ENCODE measurements at regions not wholly inside any gene's neighbourhood (a gene's known extent, or its start where the extent isn't known, plus 50 kb on each side); places are given as distances from the start of the nearest gene placed in this dataset.
"Not testable (repeated sequence)": the region's sequence is repeated elsewhere in the genome, so short reads cannot be mapped to it uniquely, and the experiment has no call there.

- peaks cover 1% of the 10 kb centered on the region for H3K27me3 Mint-ChIP-seq
Measured at GRCh38 chr12:58009405-58010195, 68.2 kb downstream of the ATP23 start.

GRCh38 chr12:58011676-58012075, 70.3 kb downstream of the ATP23 start:
- DNase-seq = no peak
- Mint-ChIP-seq H3K4me3 (no peak overlapping the region), H3K36me3 (no peaks in the 10 kb centered on the region), H3K27ac (no peak overlapping the region), H3K9me3 (peaks cover 5% of the 10 kb centered on the region), H3K27me3 (peaks cover 1% of the 10 kb centered on the region), H3K4me1 (ENCODE audit: low read depth) (no peaks in the 10 kb centered on the region)
- ChIA-PET CTCF (no interaction called here), POLR2A (no interaction called here)
- intact Hi-C loops (cut with micrococcal nuclease) = no loop called here

More at GRCh38 chr12:58009405-58010195, 68.2 kb downstream of the ATP23 start:
- Mint-ChIP-seq H3K36me3 (no peaks in the 10 kb centered on the region), H3K27ac (no peak overlapping the region), H3K4me1 (ENCODE audit: low read depth) (no peaks in the 10 kb centered on the region), H3K4me3 (no peak overlapping the region), H3K9me3 (peaks cover 5% of the 10 kb centered on the region)
- no peak for DNase-seq
- ChIA-PET CTCF (no interaction called here), POLR2A (no interaction called here)
- intact Hi-C loops (cut with micrococcal nuclease) = no loop called here

GRCh38 chr12:58022379-58023020, 81.1 kb downstream of the ATP23 start:
- H3K36me3 Mint-ChIP-seq; H3K27ac Mint-ChIP-seq; CTCF ChIA-PET; intact Hi-C loops (cut with micrococcal nuclease); POLR2A ChIA-PET; H3K4me3 Mint-ChIP-seq; H3K4me1 Mint-ChIP-seq (ENCODE audit: low read depth); H3K27me3 Mint-ChIP-seq; DNase-seq: not testable (repeated sequence)
- H3K9me3 Mint-ChIP-seq = peaks cover 13% of the 10 kb centered on the region

GRCh38 chr12:58025431-58025830, 84.1 kb downstream of the ATP23 start:
- no peak overlapping the region for H3K27ac Mint-ChIP-seq
- peaks cover 1% of the 10 kb centered on the region for H3K36me3 Mint-ChIP-seq
- ChIA-PET CTCF (no interaction called here), POLR2A (no interaction called here)
- peaks cover 11% of the 10 kb centered on the region for H3K9me3 Mint-ChIP-seq
- DNase-seq = no peak
- H3K4me1 Mint-ChIP-seq (ENCODE audit: low read depth) = no peaks in the 10 kb centered on the region
- H3K4me3 Mint-ChIP-seq = no peak overlapping the region
- intact Hi-C loops (cut with micrococcal nuclease) = no loop called here
- H3K27me3 Mint-ChIP-seq = peaks cover 9% of the 10 kb centered on the region

- Mint-ChIP-seq H3K4me3 (no peak overlapping the region), H3K4me1 (ENCODE audit: low read depth) (no peaks in the 10 kb centered on the region), H3K9me3 (peaks cover 13% of the 10 kb centered on the region), H3K27ac (no peak overlapping the region), H3K36me3 (peaks cover 1% of the 10 kb centered on the region), H3K27me3 (peaks cover 5% of the 10 kb centered on the region)
- no peak for DNase-seq
- POLR2A ChIA-PET = no interaction called here
- intact Hi-C loops (cut with micrococcal nuclease) = no loop called here
- CTCF ChIA-PET = interaction anchor here (0.6 kb wide), 1 partner anchor 135 kb away, joined by 3 read pairs; no protein-coding TSS in a partner anchor
Measured at GRCh38 chr12:58026426-58026825, 85.1 kb downstream of the ATP23 start.

- H3K4me1 Mint-ChIP-seq (ENCODE audit: low read depth) = no peaks in the 10 kb centered on the region
- H3K9me3 Mint-ChIP-seq = peaks cover 18% of the 10 kb centered on the region
- H3K27ac Mint-ChIP-seq = no peak overlapping the region
- ChIA-PET CTCF (no interaction called here), POLR2A (no interaction called here)
- H3K4me3 Mint-ChIP-seq = no peak overlapping the region
- peaks cover 1% of the 10 kb centered on the region for H3K36me3 Mint-ChIP-seq
- DNase-seq = no peak
- H3K27me3 Mint-ChIP-seq = peaks cover 2% of the 10 kb centered on the region
- intact Hi-C loops (cut with micrococcal nuclease) = no loop called here
Measured at GRCh38 chr12:58026897-58027891, 85.8 kb downstream of the ATP23 start.

- intact Hi-C loops (cut with micrococcal nuclease) = no loop called here
- Mint-ChIP-seq H3K27me3 (peaks cover 2% of the 10 kb centered on the region), H3K27ac (no peak overlapping the region), H3K9me3 (peaks cover 25% of the 10 kb centered on the region), H3K4me3 (no peak overlapping the region), H3K4me1 (ENCODE audit: low read depth) (no peaks in the 10 kb centered on the region), H3K36me3 (peaks cover 1% of the 10 kb centered on the region)
- ChIA-PET POLR2A (no interaction called here), CTCF (no interaction called here)
- no peak for DNase-seq
Measured at GRCh38 chr12:58028294-58028693, 86.9 kb downstream of the ATP23 start.

GRCh38 chr12:58029260-58029659, 87.9 kb downstream of the ATP23 start:
- ChIA-PET POLR2A (no interaction called here), CTCF (no interaction called here)
- Mint-ChIP-seq H3K4me3 (no peak overlapping the region), H3K36me3 (peaks cover 1% of the 10 kb centered on the region), H3K27ac (no peak overlapping the region), H3K4me1 (ENCODE audit: low read depth) (no peaks in the 10 kb centered on the region), H3K9me3 (peaks cover 29% of the 10 kb centered on the region), H3K27me3 (peaks cover 3% of the 10 kb centered on the region)
- intact Hi-C loops (cut with micrococcal nuclease) = no loop called here
- no peak for DNase-seq

GRCh38 chr12:58030566-58031279, 89.4 kb downstream of the ATP23 start:
- ChIA-PET CTCF (interaction anchor here (0.5 kb wide), 1 partner anchor 69 kb away, joined by 3 read pairs; no protein-coding TSS in a partner anchor), POLR2A (no interaction called here)
- Mint-ChIP-seq H3K36me3 (peaks cover 1% of the 10 kb centered on the region), H3K4me1 (ENCODE audit: low read depth) (no peaks in the 10 kb centered on the region), H3K4me3 (no peak overlapping the region), H3K9me3 (peaks cover 35% of the 10 kb centered on the region), H3K27ac (no peak overlapping the region), H3K27me3 (peaks cover 3% of the 10 kb centered on the region)
- intact Hi-C loops (cut with micrococcal nuclease) = no loop called here
- no peak for DNase-seq

- intact Hi-C loops (cut with micrococcal nuclease) = no loop called here
- no peaks in the 10 kb centered on the region for H3K4me1 Mint-ChIP-seq (ENCODE audit: low read depth)
- H3K27me3 Mint-ChIP-seq = peaks cover 3% of the 10 kb centered on the region
- POLR2A ChIA-PET = no interaction called here
- peaks cover 1% of the 10 kb centered on the region for H3K36me3 Mint-ChIP-seq
- DNase-seq = no peak
- H3K9me3 Mint-ChIP-seq = peaks cover 46% of the 10 kb centered on the region
- no peak overlapping the region for H3K27ac Mint-ChIP-seq
- CTCF ChIA-PET = no interaction called here
- no peak overlapping the region for H3K4me3 Mint-ChIP-seq
Measured at GRCh38 chr12:58032156-58032555, 90.8 kb downstream of the ATP23 start.

- H3K4me3 Mint-ChIP-seq = no peak overlapping the region
- peaks cover 60% of the 10 kb centered on the region for H3K9me3 Mint-ChIP-seq
- DNase-seq = no peak
- intact Hi-C loops (cut with micrococcal nuclease) = no loop called here
- CTCF ChIA-PET = no interaction called here
- peaks cover 3% of the 10 kb centered on the region for H3K27me3 Mint-ChIP-seq
- H3K27ac Mint-ChIP-seq = no peak overlapping the region
- H3K36me3 Mint-ChIP-seq = peaks cover 1% of the 10 kb centered on the region
- no peaks in the 10 kb centered on the region for H3K4me1 Mint-ChIP-seq (ENCODE audit: low read depth)
- POLR2A ChIA-PET = no interaction called here
Measured at GRCh38 chr12:58033831-58034230, 92.5 kb downstream of the ATP23 start.

GRCh38 chr12:58034311-58034710, 92.9 kb downstream of the ATP23 start:
- intact Hi-C loops (cut with micrococcal nuclease) = no loop called here
- Mint-ChIP-seq H3K36me3 (peaks cover 1% of the 10 kb centered on the region), H3K27ac (no peak overlapping the region), H3K4me1 (ENCODE audit: low read depth) (no peaks in the 10 kb centered on the region), H3K27me3 (peaks cover 3% of the 10 kb centered on the region), H3K9me3 (peaks cover 64% of the 10 kb centered on the region), H3K4me3 (no peak overlapping the region)
- DNase-seq = no peak
- POLR2A ChIA-PET = no interaction called here
- CTCF ChIA-PET = no interaction called here

Measured in activated CD4-positive, alpha-beta memory T cell treated with anti-CD3 and anti-CD28 coated beads for 36 hours (primary cell).